ENCODE measurements at regions not wholly inside any gene's neighbourhood (a gene's known extent, or its start where the extent isn't known, plus 50 kb on each side); places are given as distances from the start of the nearest gene placed in this dataset.
"Not testable (repeated sequence)": the region's sequence is repeated elsewhere in the genome, so short reads cannot be mapped to it uniquely, and the experiment has no call there.

DNA sequence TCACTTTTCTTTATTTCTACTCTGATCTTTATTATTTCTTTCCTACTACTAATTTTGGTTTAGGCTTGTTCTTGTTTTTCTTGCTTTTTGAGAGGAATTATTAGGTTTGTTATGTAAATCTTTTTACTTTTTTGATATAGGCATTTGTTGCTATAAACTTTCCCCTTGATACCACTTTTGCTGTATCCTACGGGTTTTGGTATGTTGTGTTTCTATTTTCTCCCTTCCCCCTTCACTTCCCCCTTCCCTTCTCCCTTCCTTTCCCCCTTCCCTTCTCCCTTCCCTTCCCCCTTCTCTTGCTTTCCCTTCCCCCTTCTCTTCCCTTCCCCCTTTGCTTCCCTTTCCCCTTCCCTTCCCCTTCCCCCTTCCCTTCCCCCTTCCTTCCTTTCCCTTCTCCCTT, 529.6 kb downstream of the RAB38 start:
- no peak for DNase-seq (ENCODE audit: low read depth in 2 of 2)

DNA sequence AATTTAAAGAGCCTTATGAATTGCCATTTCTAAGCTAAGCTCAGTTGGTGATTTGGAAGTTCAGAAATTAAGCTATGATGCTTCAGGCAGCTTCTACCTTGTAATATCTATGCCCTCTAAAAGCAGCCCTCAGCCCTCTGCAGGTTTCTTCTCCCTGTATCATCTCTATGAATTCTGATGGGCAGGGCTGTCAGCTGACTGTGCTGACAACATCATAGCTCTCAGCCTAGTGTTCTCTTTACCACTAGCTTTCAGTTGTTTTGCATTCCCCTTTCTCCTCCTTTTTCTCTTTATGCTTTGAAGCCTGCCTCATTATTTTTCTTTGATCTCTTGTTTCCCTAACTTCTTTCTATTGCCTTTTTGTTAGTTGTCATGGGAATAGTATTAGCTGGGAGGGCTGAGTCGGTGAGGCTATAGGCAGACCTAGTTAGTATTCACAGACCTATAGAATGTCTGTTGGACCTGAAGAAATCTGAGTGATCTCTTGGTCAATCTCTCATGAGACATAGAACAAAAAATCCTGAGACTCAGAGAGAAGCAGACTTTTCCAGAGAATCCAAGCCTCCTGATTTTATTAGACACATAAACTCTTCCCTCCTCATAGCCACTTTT, 535.4 kb downstream of the RAB38 start:
- no peak for DNase-seq (ENCODE audit: low read depth in 2 of 2)

DNA sequence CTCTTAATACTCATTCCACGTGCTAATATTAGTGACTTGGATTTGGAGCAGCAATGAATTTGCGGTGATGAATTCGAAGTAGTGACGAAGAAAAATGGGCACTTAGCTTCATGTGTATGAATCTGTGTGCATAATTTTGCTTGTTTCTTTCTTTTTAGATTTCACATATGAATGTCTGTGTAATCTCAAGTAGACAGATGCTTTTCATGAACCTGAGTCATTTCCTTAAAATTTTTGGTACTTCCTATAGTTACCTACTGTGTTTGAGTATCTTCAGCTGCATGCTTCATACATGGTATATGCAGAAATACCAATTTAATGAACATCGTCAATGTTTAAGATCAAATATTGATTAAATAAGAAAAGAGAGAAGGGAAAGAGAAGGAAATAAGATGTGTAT, 540.2 kb downstream of the RAB38 start:
- DNase-seq (ENCODE audit: low read depth in 2 of 2): no peak

DNA sequence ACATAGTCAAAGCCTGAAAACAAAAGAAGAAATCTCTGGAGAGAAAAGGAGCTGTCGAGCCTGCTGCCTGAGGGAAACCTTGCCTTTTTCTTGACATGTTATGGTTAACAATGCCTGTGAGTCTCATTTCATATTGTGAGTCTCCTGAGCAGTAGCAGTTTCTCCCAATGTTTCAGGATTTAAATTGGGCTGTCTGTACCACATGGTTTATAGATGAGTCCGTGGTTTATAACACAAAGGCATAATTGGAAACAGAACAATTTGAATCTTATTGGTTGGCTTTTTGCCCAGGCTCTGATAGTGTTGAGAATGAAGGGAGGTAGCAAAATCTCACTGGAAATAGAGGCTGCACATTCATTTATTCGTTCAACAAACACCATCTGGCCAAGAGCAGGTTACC, 540.9 kb downstream of the RAB38 start:
- no peak for DNase-seq (ENCODE audit: low read depth in 2 of 2)

DNA sequence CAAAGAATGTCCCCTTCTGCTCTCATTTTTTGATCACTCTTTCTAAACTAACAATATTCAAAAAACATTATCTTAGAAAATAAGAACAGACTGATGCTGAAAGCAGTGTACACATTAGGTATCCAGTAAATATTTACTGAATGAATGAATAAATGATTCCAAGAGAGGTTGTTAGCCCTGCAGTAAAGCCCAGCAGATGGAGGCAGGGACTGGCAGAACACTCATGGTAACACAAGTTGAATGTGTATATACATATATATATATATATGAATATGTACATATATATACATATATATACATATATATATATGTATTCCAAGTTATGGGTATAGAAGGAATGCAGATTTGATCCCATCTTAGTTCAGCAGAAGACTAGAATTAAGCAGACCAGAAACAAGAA, 546.3 kb downstream of the RAB38 start:
- DNase-seq (ENCODE audit: low read depth in 2 of 2): no peak

DNA sequence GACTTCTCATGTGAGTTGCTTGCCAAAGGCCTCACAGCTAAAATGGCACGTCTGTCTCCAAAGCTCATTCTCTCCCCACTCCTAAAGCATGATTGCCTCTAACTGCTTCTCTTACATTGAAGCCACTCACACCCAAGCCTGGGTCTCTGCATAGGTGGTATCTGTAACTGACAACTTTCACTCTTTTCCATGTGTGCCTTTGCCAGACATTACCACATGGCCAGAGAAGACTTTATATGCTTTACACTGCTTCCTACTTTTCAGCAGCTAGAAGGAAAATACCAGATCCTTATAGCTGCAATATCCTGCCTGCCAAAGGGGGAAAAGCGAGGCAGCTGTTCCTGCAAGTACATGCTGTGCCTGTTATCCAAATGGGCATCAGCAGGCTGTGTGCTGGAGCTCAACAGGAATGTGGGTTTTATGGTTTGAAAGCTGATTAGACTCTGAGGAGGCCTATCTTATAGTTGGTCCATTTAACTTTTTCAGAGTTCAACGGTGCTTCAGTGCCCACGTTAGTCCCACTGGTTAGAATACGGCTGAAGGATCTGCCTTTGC, 547.1 kb downstream of the RAB38 start:
- DNase-seq (ENCODE audit: low read depth in 2 of 2): no peak

DNA sequence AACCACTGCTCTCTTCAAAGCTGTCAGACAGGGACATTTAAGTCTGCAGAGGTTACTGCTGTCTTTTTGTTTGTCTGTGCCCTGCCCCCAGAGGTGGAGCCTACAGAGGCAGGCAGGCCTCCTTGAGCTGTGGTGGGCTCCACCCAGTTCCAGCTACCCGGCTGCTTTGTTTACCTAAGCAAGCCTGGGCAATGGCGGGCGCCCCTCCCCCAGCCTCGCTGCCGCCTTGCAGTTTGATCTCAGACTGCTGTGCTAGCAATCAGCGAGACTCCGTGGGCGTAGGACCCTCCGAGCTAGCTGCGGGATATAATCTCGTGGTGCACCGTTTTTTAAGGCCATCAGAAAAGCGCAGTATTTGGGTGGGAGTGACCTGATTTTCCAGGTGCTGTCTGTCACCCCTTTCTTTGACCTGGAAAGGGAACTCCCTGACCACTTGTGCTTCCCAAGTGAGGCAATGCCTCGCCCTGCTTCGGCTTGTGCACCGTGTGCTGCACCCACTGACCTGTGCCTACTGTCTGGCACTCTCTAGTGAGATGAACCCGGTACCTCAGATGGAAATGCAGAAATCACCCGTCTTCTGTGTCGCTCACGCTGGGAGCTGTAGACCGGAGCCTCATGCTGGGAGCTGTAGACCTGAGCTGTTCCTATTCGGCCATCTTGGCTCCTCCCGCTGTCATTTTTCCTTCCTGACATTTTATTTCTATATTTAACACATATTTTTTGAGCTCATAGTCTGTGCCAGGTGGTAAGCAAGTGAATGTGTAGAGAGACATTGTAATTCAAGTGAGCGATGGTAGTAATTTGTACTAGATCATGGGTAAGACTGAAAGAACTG, 551.5 kb downstream of the RAB38 start:
- not testable (repeated sequence) for DNase-seq (ENCODE audit: low read depth in 2 of 2)

DNA sequence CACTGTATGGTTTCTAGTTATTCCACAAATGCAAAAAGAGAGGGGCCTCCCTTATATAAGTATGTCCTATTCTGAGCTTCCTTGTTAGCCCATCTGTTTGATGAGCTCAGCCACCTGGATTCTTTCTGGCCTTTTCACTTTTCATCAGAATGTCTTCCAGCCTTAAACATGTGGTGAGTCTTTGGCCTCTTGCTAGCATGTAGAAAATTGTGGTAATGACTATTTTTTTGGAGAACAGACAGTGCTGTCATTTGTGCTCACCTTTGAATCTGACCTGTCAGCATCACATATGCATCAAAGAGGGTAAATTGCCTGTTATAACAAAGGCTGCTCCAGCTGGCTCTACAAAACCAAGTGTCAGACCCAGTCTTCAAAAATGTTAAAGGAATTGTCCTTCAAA, 558.7 kb downstream of the RAB38 start:
- no peak for DNase-seq (ENCODE audit: low read depth in 2 of 2)

DNA sequence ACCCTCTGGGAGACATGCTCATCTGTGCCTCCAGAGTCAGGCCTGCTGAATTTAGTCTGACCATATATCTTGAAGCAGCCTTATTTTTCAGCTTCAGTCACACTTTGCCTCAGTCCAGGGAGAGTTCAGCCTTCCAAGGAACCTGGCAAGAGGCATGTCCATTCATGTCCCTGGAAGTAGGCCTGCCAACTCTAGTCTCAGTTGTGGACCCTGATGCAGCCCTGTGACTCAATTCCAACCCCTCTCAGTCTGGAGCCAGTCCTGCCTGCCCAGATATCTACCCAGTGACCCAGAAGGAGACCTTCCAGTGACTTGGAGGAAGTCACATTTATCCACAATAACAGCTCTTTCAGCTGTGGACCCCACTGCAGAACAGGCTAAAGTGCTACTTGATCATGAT, 566.6 kb downstream of the TMEM135 start:
- DNase-seq (ENCODE audit: low read depth in 2 of 2): no peak

DNA sequence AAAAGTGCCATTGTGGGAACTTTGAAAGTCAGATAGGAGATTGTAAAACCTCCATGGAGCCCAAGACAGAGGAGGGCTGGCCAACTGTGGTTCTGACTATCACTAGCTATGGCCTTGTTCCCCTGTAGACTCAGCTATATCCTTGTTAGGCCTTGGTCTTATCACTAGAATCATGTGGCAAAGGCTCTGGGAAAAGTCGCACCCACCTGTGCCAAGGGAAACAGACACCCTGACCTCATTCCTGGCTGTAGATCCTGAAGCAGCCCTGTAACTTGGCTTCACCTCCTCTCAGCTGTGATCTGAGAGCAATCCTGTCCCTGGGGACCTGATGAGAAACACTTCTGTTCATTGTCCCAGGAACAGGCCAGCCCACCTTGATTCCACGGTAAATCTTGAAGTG, 566.2 kb downstream of the TMEM135 start:
- DNase-seq (ENCODE audit: low read depth in 2 of 2): no peak

DNA sequence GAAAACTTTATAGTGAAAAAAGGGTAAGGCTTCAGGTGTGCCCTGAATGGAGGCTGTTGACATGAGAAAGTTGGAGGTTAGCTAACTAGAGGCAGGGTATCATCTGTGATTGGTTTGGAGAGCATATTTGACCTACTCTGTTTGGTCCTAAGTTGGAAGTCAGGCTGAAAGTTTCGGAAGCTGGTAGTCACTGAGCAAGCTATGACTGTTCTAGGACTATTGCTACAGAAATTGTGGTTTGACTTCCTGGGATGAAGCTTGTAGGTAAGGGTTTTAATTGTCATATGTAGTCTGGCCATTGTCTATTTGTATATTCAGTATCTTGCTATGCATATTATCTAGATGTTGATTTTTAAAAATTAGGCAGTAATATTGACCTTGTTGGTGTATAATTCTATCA, 565.0 kb downstream of the TMEM135 start:
- no peak for DNase-seq (ENCODE audit: low read depth in 2 of 2)

DNA sequence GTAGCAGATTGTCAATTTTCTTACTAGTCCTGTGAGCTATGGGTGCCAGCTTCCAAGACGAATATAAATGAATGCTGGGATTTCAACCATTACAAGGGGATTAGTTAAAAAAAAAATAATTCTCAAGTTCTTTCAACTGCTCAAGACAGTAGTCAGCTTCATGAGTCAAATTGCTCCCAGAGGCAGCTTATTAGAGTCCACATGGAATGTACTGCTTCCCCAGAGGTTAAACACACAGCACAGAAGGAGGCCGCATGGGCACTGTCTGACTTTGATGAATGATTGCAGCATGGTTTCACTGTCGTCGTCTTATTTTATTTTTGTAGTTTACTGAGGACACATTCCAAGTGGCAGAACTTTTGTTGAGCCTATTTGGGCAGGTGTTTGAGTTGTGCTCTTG, 563.2 kb downstream of the TMEM135 start:
- DNase-seq (ENCODE audit: low read depth in 2 of 2): no peak

DNA sequence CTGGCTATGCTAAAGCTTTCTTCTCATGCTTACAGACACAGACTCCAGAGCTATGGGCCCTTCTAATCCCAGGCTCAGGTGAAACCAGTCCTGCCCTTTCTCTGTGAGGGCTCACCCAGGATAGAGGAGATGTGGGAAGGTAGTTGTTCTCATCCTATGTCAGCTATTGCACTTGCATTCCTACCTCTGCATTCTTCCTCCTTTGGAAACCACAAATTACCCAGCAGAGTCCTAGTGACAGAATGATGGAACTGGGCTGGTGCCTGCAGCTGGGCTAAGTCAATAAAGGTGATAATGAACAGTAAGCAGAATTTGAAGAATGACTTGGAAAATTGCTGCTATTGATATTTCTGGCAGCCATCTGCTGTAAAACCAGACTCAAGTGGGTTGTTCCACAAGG, 560.0 kb downstream of the TMEM135 start:
- no peak for DNase-seq (ENCODE audit: low read depth in 2 of 2)

DNA sequence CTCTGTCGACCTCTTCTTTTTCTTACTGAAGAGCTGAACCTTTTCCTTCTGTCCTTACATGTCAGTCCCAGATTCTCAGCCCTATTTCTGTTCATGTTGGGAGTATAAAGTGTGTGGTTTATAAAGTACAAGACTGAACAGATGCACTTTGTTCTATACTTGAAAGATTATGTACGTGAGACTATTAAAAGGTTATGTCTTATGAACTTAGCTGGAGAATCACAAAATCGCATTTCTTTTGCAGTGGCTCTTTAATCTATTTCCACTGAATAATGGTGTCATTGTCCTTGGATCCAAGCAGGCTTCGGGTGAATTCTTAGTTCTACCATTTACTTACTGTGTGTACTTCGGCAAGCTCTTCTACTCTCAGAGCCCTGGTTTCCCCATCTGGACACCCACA, 558.4 kb downstream of the TMEM135 start:
- DNase-seq (ENCODE audit: low read depth in 2 of 2): no peak

DNA sequence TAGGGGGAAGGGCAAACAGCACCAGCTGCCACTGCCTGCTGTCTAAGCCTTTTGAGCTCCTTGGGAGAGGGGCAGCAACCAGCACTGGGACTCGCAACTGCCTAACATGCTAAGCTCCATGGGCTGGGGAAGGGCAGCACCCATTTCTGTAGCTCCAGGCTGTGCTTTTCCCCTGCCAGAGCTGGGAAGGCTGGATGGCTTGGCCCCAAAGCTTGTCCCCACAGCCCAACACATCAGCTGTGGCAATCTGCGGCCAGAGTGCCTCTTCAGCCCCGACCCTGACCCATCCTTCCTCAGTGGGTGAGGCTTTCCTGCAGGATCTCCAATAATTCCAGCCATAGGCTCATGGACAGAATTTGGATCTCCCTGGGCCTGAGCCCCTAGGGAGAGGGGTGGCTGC, 551.3 kb downstream of the TMEM135 start:
- no peak for DNase-seq (ENCODE audit: low read depth in 2 of 2)

DNA sequence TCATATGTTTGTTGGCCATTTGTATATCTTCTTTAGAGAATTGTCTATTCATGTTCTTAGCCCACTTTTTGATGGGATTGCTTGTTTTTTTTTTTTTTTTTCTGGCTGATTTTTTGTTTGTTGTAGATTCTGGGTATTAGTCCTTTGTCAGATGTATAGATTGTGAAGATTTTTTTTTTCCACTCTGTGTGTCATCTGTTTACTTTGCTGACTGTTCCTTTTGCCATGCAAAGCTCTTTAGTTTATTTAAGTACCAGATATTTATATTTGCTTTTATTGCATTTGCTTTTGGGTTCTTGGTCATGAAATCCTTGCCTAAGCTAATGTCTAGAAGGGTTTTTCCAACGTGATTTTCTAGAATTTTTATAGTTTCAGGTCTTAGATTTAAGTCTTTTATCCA, 547.9 kb downstream of the TMEM135 start:
- not testable (repeated sequence) for DNase-seq (ENCODE audit: low read depth in 2 of 2)

DNA sequence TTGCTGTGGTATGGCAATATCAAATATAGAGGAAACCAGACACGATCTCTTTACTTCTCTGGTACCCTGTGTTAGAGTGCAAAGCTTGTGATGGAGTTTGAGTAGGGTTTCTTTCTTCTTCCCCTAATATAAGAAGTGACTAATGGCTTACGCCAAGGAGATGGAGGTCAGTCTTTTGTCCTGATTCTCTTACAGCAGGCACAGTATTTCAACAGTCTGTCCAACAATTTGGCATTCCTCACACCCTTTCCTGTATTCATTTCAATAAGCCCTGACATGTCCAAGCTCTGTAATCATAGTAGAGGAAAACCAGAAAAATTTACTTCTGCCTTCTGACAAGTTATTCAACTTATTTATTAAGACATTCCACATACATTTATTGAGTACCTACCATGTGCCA, 546.2 kb downstream of the TMEM135 start:
- no peak for DNase-seq (ENCODE audit: low read depth in 2 of 2)

DNA sequence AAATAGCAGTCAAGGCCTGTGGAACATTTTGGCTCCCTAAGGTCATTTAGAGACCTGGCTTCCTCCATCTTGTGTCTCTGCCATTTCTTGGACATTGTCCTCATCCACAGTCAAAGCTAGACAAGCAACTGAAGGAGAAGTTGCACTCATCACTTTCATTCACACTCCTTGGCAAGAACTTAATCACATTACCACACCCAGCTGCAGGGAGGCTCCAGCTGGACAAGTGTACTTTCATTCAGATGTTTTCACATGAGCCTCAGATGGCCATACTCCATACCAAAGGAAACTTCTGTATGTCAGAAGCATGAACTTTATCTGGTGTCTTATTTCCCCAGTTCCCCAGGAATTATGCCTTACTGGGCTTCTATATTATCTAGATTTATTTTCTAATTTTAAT, 537.4 kb downstream of the TMEM135 start:
- no peak for DNase-seq (ENCODE audit: low read depth in 2 of 2)

DNA sequence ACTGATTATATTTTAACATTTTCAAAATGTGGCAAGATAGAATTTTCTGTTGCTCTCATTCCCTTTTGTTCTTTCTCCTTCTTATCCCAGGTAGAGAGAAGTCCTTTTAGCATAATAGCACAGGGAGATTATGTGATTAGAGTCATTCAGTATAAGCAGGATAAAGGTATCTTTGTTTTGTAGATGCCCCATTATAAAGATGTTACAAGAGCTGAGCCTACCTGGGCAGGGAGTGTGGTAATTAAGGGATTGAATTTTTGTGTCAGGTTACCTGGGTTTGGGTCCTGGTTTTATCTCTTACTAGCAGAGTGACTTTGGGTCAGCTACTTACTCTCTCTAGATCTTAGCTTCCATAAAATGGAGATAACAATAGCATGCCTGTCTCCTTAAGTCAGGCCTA, 536.5 kb downstream of the TMEM135 start:
- DNase-seq (ENCODE audit: low read depth in 2 of 2): no peak

DNA sequence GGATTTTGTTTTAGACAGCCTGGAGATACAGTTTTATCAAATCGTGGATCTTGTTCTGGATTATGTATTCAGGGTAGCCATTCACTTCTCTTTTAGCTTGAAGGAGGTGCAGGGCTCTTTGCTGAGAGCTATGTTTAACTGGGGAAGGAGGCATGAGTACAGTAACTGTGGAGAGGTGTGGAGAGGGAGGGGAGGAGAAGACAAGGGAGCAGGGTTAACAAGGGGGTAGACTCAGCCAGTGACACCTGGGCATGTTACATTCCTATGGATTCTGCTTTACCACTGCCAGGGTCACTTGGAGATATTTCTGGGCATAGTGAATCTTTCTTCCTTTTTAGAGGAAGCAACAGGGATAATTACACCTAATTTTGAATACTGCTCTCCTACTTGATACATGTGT, 536.0 kb downstream of the TMEM135 start:
- no peak for DNase-seq (ENCODE audit: low read depth in 2 of 2)

DNA sequence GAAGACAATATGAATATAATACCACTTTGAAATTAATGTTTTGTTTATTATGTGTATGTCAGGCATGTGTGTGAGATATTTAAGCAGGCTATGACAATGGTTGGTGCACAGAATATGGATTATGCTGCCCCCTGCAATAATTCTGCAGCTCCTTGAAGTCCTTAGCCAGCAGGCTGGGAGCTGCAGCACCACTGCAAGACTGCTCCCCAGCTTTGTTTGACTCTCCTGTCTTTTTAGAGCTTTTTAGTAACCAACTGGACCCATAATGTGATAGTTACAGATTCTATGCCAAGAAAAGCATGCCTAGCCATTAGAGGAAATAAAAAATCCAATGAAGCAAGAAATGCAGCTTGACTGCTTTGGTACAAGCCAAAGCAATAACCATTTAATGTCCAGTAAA, 535.1 kb downstream of the TMEM135 start:
- no peak for DNase-seq (ENCODE audit: low read depth in 2 of 2)

DNA sequence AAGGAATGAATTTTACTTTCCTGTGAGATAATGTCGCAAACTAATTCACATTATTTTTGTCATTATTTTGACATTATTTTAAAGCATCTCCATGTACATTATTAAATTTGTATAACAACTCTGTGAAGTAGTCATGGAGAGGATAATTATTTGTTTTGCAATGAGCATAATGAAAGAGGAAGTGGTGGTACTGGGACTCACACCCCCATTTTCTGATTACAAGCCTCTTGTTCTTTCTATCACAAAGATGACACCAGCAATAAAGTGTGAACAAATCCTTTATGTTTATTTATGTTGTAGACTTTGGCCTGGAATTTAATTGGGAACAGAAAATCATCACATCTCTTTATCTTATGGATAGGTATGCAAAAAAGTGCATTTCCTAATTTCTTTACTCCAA, 522.6 kb downstream of the TMEM135 start:
- DNase-seq (ENCODE audit: low read depth in 2 of 2): no peak

DNA sequence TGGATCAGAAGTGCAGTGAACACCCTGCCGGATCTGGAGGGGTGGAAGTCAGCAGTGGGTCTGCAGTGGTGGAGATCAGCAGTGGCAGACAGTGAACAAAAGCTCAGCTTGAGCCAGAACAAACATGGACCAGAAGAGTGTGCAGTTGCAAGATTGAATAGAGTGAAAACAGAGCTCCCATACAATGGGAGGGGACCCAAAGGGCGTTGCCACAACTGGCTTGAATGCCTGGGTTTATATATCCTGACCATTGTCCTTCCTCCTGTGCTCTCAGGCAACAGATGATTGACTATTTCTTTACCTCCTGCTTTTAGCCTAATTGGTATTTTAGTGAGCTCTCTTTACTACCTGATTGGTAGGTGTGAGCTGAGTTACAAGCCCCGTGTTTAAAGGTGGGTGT, 522.1 kb downstream of the TMEM135 start:
- DNase-seq (ENCODE audit: low read depth in 2 of 2): not testable (repeated sequence)
